Uterus (tissue), 2 donors: ENCODE measurements at regions not wholly inside any gene's neighbourhood (a gene's known extent, or its start where the extent isn't known, plus 50 kb on each side); places are given as distances from the start of the nearest gene placed in this dataset.

Source experiments
- CTCF ChIP-seq, 4 experiments: fragments of 200-600 bp in 2 of 4; fragments of 450-650 bp in 2 of 4; sonication (generic) in 2 of 4; IDR thresholded peaks; one replicate each; pipeline ENCODE4 v1.5.1; 2016 to 2019; ENCODE audit warnings: antibody characterized with exemption in 4 of 4, mild to moderate bottlenecking in 2 of 4, moderate library complexity in 1 of 4
- POLR2A ChIP-seq, 2 donors: fragments of 450-650 bp; IDR thresholded peaks; one replicate each; pipeline ENCODE4 v1.6.1; 2016; ENCODE audit warnings: antibody characterized with exemption in 2 of 2, mild to moderate bottlenecking in 1 of 2, moderate library complexity in 1 of 2

DNA sequence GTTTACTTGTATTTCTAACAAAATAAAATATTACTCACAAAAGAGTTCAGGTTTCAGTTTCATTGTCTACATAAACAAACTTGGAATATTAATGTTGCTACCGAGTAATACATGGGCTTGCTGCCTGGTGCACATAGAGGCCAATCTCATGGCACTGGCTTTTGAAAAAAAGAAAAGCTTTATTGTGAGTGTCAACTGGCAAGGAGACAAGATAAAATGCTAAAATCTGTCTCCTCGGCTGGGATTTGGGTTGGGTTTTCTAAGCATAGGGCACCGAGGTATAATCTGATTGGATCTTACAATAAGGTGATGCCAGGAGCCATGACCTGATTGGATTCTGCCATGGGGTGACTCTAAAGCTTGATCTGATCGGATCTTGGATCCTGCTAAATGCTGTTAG is 1519.9 kb upstream of the MIR17HG start:
- no peak for TF ChIP-seq POLR2A (IDR thresholded peaks at IDR 0.05)
- TF ChIP-seq CTCF (IDR thresholded peaks at IDR 0.05): no peak
